Liver (tissue), 8 donors: ENCODE measurements at regions not wholly inside any gene's neighbourhood (a gene's known extent, or its start where the extent isn't known, plus 50 kb on each side); places are given as distances from the start of the nearest gene placed in this dataset.

Experiments
- DNase-seq: peaks from one replicate; pipeline ENCODE4 v3.0.0-alpha.2; 2017; ENCODE audit warnings: low spot score
- H3K27ac ChIP-seq, 2 donors: one replicate each; pipeline ENCODE4 v1.7.0; 2013; ENCODE audit warnings: inconsistent platforms in 2 of 2, low read length in 2 of 2, control low read depth in 1 of 2, low read depth in 1 of 2, mild to moderate bottlenecking in 1 of 2
- H3K27me3 ChIP-seq, 4 donors: one replicate each; pipeline versions ENCODE4 v1.6.1 to v1.7.0; 2013; ENCODE audit warnings: low read length in 3 of 4, inconsistent platforms in 1 of 4, mild to moderate bottlenecking in 1 of 4, moderate library complexity in 1 of 4; ENCODE audit not compliant: control insufficient read depth in 4 of 4, insufficient read depth in 4 of 4
- H3K36me3 ChIP-seq, 4 donors: one replicate each; pipeline versions ENCODE4 v1.6.1 to v1.7.0; 2013; ENCODE audit warnings: low read length in 3 of 4, mild to moderate bottlenecking in 3 of 4, low read depth in 1 of 4, moderate library complexity in 1 of 4; ENCODE audit not compliant: control insufficient read depth in 4 of 4, insufficient read depth in 3 of 4
- H3K4me1 ChIP-seq, 4 donors: one replicate each; pipeline versions ENCODE4 v1.6.1 to v1.7.0; 2013; ENCODE audit warnings: low read length in 3 of 4, mild to moderate bottlenecking in 3 of 4, moderate library complexity in 1 of 4; ENCODE audit not compliant: control insufficient read depth in 4 of 4, insufficient read depth in 4 of 4
- H3K4me3 ChIP-seq, 3 donors: one replicate each; pipeline versions ENCODE4 v1.6.1 to v1.7.0; 2013; ENCODE audit warnings: low read length in 3 of 3, control low read depth in 1 of 3, low read depth in 1 of 3, mild to moderate bottlenecking in 1 of 3
- H3K9ac ChIP-seq, 2 donors: one replicate each; pipeline ENCODE4 v1.7.0; 2013; ENCODE audit warnings: low read length in 2 of 2, mild to moderate bottlenecking in 2 of 2, moderate library complexity in 2 of 2, control low read depth in 1 of 2, low read depth in 1 of 2
- H3K9me3 ChIP-seq, 4 donors: one replicate each; pipeline versions ENCODE4 v1.6.1 to v1.7.0; 2013; ENCODE audit warnings: low read length in 3 of 4; ENCODE audit not compliant: control insufficient read depth in 4 of 4
- EGR1 ChIP-seq, 2 donors: IDR thresholded peaks; 2 replicates each; pipeline ENCODE4 v1.6.1; 2016 to 2018; ENCODE audit warnings: antibody characterized with exemption in 2 of 2, low read depth in 2 of 2
- FOXA1 ChIP-seq: IDR thresholded peaks from 2 replicates; pipeline ENCODE4 v1.6.1; 2016; ENCODE audit warnings: antibody characterized with exemption
- FOXA2 ChIP-seq: IDR thresholded peaks from 2 replicates; pipeline ENCODE4 v1.6.1; 2016; ENCODE audit warnings: antibody characterized with exemption
- HNF4A ChIP-seq, 2 donors: conservative IDR thresholded peaks; 2 replicates each; pipeline ENCODE4 v1.6.1; 2016; ENCODE audit warnings: antibody characterized with exemption in 2 of 2, mild to moderate bottlenecking in 2 of 2
- HNF4G ChIP-seq: IDR thresholded peaks from 2 replicates; pipeline ENCODE4 v1.6.1; 2016; ENCODE audit warnings: antibody characterized with exemption
- JUND ChIP-seq, 2 donors: IDR thresholded peaks; 2 replicates each; pipeline ENCODE4 v1.6.1; 2016; ENCODE audit warnings: antibody characterized with exemption in 2 of 2
- NR2F2 ChIP-seq: IDR thresholded peaks from 2 replicates; pipeline ENCODE4 v1.6.1; 2016; ENCODE audit warnings: antibody characterized with exemption
- RAD21 ChIP-seq, 2 donors: IDR thresholded peaks; 2 replicates each; pipeline ENCODE4 v1.6.1; 2016; ENCODE audit warnings: antibody characterized with exemption in 2 of 2, mild to moderate bottlenecking in 2 of 2
- SP1 ChIP-seq: IDR thresholded peaks from 2 replicates; pipeline ENCODE4 v1.6.1; 2018; ENCODE audit warnings: antibody characterized with exemption, mild to moderate bottlenecking
- TAF1 ChIP-seq: conservative IDR thresholded peaks from 2 replicates; pipeline ENCODE4 v1.6.1; 2016; ENCODE audit warnings: antibody characterized with exemption, mild to moderate bottlenecking
- YY1 ChIP-seq: IDR thresholded peaks from 2 replicates; pipeline ENCODE4 v1.6.1; 2016; ENCODE audit warnings: antibody characterized with exemption, mild to moderate bottlenecking
- WGBS: extraction: QIAGEN DNeasy Blood & Tissue Kit; methylation state at CpG from one replicate; pipeline ENCODE4 v1.1.7; 2013; 5-methylcytosine and 5-hydroxymethylcytosine counted together
- TF ChIP-seq, protein P1 (sequence below): fragments of 150-350 bp; IDR thresholded peaks from 2 replicates; pipeline ENCODE4 v1.5.1; 2017; ENCODE audit warnings: improper control_type of control experiment, low read depth, low read length; ENCODE audit not compliant: missing input control
- TF ChIP-seq, protein P2 (sequence below): IDR thresholded peaks from 2 replicates; pipeline ENCODE4 v1.6.1; 2016; ENCODE audit warnings: antibody characterized with exemption
- TF ChIP-seq, protein P3 (sequence below): IDR thresholded peaks from 2 replicates; pipeline ENCODE4 v1.6.1; 2016; ENCODE audit warnings: antibody characterized with exemption
- donor health status: healthy.
- donor health status: healthy.
- donor health status: healthy.
- donor health status: healthy.
- donor health status: healthy.

DNA sequence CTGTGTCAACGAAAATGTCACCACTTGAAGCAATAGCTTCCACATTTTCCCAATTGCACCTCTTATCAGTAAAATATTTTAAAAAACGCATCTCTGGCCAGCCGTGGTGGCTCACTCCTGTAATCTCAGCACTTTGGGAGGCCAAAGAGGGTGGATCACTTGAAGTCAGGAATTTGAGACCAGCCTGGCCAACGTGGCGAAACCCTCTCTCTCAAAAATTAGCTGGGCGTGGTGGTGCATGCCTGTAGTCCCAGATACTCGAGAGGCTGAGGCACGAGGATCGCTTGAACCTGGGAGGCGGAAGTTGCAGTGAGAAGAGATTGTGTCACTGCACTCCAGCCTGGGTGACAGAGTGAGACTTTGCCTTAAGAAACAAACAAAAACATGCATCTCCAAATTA is 210.1 kb upstream of the CHD1 start (continued):
- TF ChIP-seq YY1 (no peak), HNF4G (no peak), HNF4A (conservative IDR thresholded peaks at IDR 0.05) (no peak)
- TF ChIP-seq, protein P1, sequence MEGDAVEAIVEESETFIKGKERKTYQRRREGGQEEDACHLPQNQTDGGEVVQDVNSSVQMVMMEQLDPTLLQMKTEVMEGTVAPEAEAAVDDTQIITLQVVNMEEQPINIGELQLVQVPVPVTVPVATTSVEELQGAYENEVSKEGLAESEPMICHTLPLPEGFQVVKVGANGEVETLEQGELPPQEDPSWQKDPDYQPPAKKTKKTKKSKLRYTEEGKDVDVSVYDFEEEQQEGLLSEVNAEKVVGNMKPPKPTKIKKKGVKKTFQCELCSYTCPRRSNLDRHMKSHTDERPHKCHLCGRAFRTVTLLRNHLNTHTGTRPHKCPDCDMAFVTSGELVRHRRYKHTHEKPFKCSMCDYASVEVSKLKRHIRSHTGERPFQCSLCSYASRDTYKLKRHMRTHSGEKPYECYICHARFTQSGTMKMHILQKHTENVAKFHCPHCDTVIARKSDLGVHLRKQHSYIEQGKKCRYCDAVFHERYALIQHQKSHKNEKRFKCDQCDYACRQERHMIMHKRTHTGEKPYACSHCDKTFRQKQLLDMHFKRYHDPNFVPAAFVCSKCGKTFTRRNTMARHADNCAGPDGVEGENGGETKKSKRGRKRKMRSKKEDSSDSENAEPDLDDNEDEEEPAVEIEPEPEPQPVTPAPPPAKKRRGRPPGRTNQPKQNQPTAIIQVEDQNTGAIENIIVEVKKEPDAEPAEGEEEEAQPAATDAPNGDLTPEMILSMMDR: no peak

DNA sequence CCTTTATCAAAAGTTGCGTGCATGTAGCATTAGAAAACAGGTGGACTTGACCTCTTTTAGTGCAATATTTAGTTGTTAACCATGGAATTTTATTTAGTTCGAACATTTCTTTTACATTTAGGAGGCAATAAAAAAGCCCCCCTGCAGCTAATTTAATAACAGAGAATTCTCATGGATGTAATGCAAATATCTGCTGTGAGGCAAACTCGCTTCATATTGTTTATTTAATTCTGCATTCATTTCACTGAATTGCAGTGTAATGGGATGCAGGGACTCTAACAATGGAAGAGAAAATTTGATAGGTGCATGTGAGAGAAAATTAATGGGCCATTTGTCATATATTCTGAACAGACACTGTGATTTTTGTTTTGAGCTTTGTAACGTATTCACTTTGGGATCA is 205.1 kb upstream of the CHD1 start:
- no peak for DNase-seq
- Histone ChIP-seq H3K27me3 (peaks cover 0 to 3% (median 1%) of the 10 kb centered on the region in 4 donors), H3K4me3 (no peak overlapping the region), H3K36me3 (no peaks in the 10 kb centered on the region), H3K27ac (no peak overlapping the region), H3K9ac (no peak overlapping the region), H3K9me3 (no peaks in the 10 kb centered on the region), H3K4me1 (no peaks in the 10 kb centered on the region)
- 74% methylated on average over 4 of the region's 4 CpGs for WGBS
- TF ChIP-seq EGR1 (IDR thresholded peaks at IDR 0.05; ENCODE audit: low read depth in 2 of 2): no peak
- no peak for TF ChIP-seq RAD21 (IDR thresholded peaks at IDR 0.05)
- TF ChIP-seq HNF4G: no peak
- TF ChIP-seq FOXA2: no peak
- TF ChIP-seq, protein P2, sequence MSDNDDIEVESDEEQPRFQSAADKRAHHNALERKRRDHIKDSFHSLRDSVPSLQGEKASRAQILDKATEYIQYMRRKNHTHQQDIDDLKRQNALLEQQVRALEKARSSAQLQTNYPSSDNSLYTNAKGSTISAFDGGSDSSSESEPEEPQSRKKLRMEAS: no peak
- no peak for TF ChIP-seq SP1

DNA sequence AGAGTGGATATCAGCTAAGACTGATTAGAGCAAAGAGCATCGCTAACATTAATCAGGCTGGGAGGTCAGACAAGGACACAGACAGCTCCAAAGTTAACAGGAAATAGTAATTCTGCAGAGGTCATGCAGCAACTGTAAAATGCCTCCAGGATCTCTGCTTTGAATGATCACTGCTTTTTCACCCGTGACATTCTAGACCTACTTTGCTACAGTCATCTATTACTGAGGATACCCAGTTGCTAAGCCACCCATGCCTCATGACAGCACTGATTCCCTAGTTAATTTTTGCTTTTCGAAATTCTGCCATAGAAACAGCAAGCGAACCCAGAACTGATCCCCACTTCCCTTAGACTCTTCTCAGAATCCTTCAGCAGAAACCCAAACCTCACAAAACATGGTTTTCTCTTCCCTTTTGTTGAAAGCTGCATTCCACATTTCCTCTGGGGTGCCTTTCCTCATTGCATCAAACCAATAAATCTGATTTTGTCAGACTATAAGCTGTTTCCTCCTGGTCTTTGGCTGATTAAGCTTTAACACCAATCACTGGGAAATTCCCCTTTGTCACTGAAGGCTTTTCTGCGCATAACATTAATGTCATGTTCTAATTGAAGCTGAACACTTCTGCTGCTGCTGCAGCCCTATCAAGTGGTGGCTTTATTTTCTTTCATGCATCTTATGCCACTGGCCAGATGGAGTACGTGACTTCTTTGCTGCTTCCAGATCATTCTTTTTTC is 201.1 kb upstream of the CHD1 start:
- no peak overlapping the region for H3K9ac ChIP-seq
- no peaks in the 10 kb centered on the region for H3K36me3 ChIP-seq
- no peak for TF ChIP-seq SP1
- no peak for TF ChIP-seq NR2F2
- no peak for TF ChIP-seq HNF4A (conservative IDR thresholded peaks at IDR 0.05)
- TF ChIP-seq, protein P2: no peak
- TF ChIP-seq, protein P3, sequence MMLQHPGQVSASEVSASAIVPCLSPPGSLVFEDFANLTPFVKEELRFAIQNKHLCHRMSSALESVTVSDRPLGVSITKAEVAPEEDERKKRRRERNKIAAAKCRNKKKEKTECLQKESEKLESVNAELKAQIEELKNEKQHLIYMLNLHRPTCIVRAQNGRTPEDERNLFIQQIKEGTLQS: no peak
- TF ChIP-seq, protein P1: no peak
- no peak for TF ChIP-seq TAF1
- no peak for TF ChIP-seq EGR1 (IDR thresholded peaks at IDR 0.05; ENCODE audit: low read depth in 2 of 2)
- no peak for TF ChIP-seq FOXA1
- no peak for TF ChIP-seq JUND (IDR thresholded peaks at IDR 0.05)
- TF ChIP-seq YY1: no peak
- no peak overlapping the region for H3K27ac ChIP-seq
- H3K27me3 ChIP-seq: peaks cover 0 to 3% (median 0%) of the 10 kb centered on the region in 4 donors
- no peak for DNase-seq
- WGBS: 57% methylated on average over 6 of the region's 6 CpGs
- H3K4me3 ChIP-seq: no peak overlapping the region
- no peaks in the 10 kb centered on the region for H3K4me1 ChIP-seq
- H3K9me3 ChIP-seq: no peaks in the 10 kb centered on the region
